ENCODE measurements at regions not wholly inside any gene's neighbourhood (a gene's known extent, or its start where the extent isn't known, plus 50 kb on each side); places are given as distances from the start of the nearest gene placed in this dataset.
"Not testable (repeated sequence)": the region's sequence is repeated elsewhere in the genome, so short reads cannot be mapped to it uniquely, and the experiment has no call there.

GRCh38 chr12:83537428-83538053, 850.8 kb downstream of the TMTC2 start:
- no peak for DNase-seq (ENCODE audit: low read depth in 4 of 4, low spot score in 3 of 4)

GRCh38 chr12:83536496-83536895, 849.8 kb downstream of the TMTC2 start:
- no peak for DNase-seq (ENCODE audit: low read depth in 4 of 4, low spot score in 3 of 4)

GRCh38 chr12:83528571-83528970, 841.9 kb downstream of the TMTC2 start:
- DNase-seq (ENCODE audit: low read depth in 4 of 4, low spot score in 3 of 4), result no peak

GRCh38 chr12:83527810-83528209, 841.1 kb downstream of the TMTC2 start:
- peak in 3 of 4 donors; percentile 21 to 38 (median 22) for DNase-seq (ENCODE audit: low read depth in 4 of 4, low spot score in 3 of 4)

GRCh38 chr12:83515306-83516026, 828.8 kb downstream of the TMTC2 start:
- no peak for DNase-seq (ENCODE audit: low read depth in 4 of 4, low spot score in 3 of 4)

- DNase-seq (ENCODE audit: low read depth in 4 of 4, low spot score in 3 of 4), result no peak
Observed at GRCh38 chr12:83514372-83514771, 827.7 kb downstream of the TMTC2 start.

- no peak for DNase-seq (ENCODE audit: low read depth in 4 of 4, low spot score in 3 of 4)
Observed at GRCh38 chr12:83506841-83507240, 820.1 kb downstream of the TMTC2 start.

GRCh38 chr12:83505586-83505985, 818.9 kb downstream of the TMTC2 start:
- DNase-seq (ENCODE audit: low read depth in 4 of 4, low spot score in 3 of 4), result no peak

GRCh38 chr12:83499894-83500293, 813.2 kb downstream of the TMTC2 start:
- DNase-seq (ENCODE audit: low read depth in 4 of 4, low spot score in 3 of 4), result not testable (repeated sequence)

GRCh38 chr12:83477696-83478095, 791.0 kb downstream of the TMTC2 start:
- DNase-seq (ENCODE audit: low read depth in 4 of 4, low spot score in 3 of 4), result no peak

- no peak for DNase-seq (ENCODE audit: low read depth in 4 of 4, low spot score in 3 of 4)
Observed at GRCh38 chr12:83476695-83477690, 790.3 kb downstream of the TMTC2 start.

- no peak for DNase-seq (ENCODE audit: low read depth in 4 of 4, low spot score in 3 of 4)
Observed at GRCh38 chr12:83476006-83476405, 789.3 kb downstream of the TMTC2 start.

GRCh38 chr12:83474369-83474768, 787.7 kb downstream of the TMTC2 start:
- no peak for DNase-seq (ENCODE audit: low read depth in 4 of 4, low spot score in 3 of 4)

GRCh38 chr12:83473408-83474095, 786.8 kb downstream of the TMTC2 start:
- DNase-seq (ENCODE audit: low read depth in 4 of 4, low spot score in 3 of 4), result peak in 1 of 4 donors; percentile 1

GRCh38 chr12:83472772-83473171, 786.1 kb downstream of the TMTC2 start:
- no peak for DNase-seq (ENCODE audit: low read depth in 4 of 4, low spot score in 3 of 4)

GRCh38 chr12:83472350-83472749, 785.6 kb downstream of the TMTC2 start:
- DNase-seq (ENCODE audit: low read depth in 4 of 4, low spot score in 3 of 4), result no peak

GRCh38 chr12:83471341-83471740, 784.6 kb downstream of the TMTC2 start:
- no peak for DNase-seq (ENCODE audit: low read depth in 4 of 4, low spot score in 3 of 4)

GRCh38 chr12:83470749-83471148, 784.0 kb downstream of the TMTC2 start:
- DNase-seq (ENCODE audit: low read depth in 4 of 4, low spot score in 3 of 4), result no peak

- DNase-seq (ENCODE audit: low read depth in 4 of 4, low spot score in 3 of 4), result no peak
Observed at GRCh38 chr12:83468988-83469908, 782.5 kb downstream of the TMTC2 start.

GRCh38 chr12:83465632-83466031, 778.9 kb downstream of the TMTC2 start:
- DNase-seq (ENCODE audit: low read depth in 4 of 4, low spot score in 3 of 4), result no peak
